ENCODE measurements at regions not wholly inside any gene's neighbourhood (a gene's known extent, or its start where the extent isn't known, plus 50 kb on each side); places are given as distances from the start of the nearest gene placed in this dataset.

GRCh38 chr2:180720829-180721228 is 259.6 kb upstream of the UBE2E3 start (continued):
- TF ChIP-seq FOXJ3 (CRISPR knock-in tag; IDR thresholded peaks at IDR 0.05) (no peak), RXRA (IDR thresholded peaks at IDR 0.05; ENCODE audit: borderline replicate concordance, low read depth) (no peak), USF2 (IDR thresholded peaks at IDR 0.05; ENCODE audit: borderline replicate concordance, low read depth, low read length) (no peak), RFX5 (IDR thresholded peaks at IDR 0.05; ENCODE audit: low read length) (no peak), SMC3 (IDR thresholded peaks at IDR 0.05; ENCODE audit: low read depth, low read length) (no peak)

GRCh38 chr2:180717588-180717987 is 262.8 kb upstream of the UBE2E3 start:
- 93% methylated on average over 3 of the region's 3 CpGs for WGBS (ENCODE audit: low lambda C conversion rate)
- H3K4me1 ChIP-seq (ENCODE audit: control insufficient read depth in 1 of 2, insufficient read depth in 2 of 2, low read depth in 1 of 2, low read length in 1 of 2), result peaks cover 2 to 3% of the 10 kb centered on the region in 2 experiments; a peak in 2 of 4 replicates
- POLR2A ChIA-PET, result no interaction called here
- H3K36me3 ChIP-seq (replicated peaks in 1 of 2; ENCODE audit: control insufficient read depth in 1 of 2, insufficient read depth in 2 of 2, low read length in 1 of 2), result no peaks in the 10 kb centered on the region
- no peaks in the 10 kb centered on the region for H3K9me2 ChIP-seq
- TF ChIP-seq SMC3 (IDR thresholded peaks at IDR 0.05; ENCODE audit: low read depth, low read length) (no peak), RAD21 (IDR thresholded peaks at IDR 0.05; ENCODE audit: low read length) (no peak), MEF2A (IDR thresholded peaks at IDR 0.05; ENCODE audit: borderline replicate concordance, low read depth) (no peak), RFX5 (IDR thresholded peaks at IDR 0.05; ENCODE audit: low read length) (no peak), ZBTB33 (IDR thresholded peaks at IDR 0.05; ENCODE audit: borderline replicate concordance, low read depth) (no peak), YY1 (IDR thresholded peaks at IDR 0.05; ENCODE audit: low read depth) (no peak), TAF1 (IDR thresholded peaks at IDR 0.05; ENCODE audit: borderline replicate concordance, low read depth, low read length) (no peak), PBX3 (IDR thresholded peaks at IDR 0.05) (no peak), JUND (IDR thresholded peaks at IDR 0.05) (no peak), ELF1 (IDR thresholded peaks at IDR 0.05) (no peak)
- no peak overlapping the region for H2AFZ ChIP-seq (ENCODE audit: low read depth)
- H3K9ac ChIP-seq, result no peak overlapping the region
- H3K4me2 ChIP-seq, result no peak overlapping the region
- CTCF ChIA-PET, result interaction anchor here (1.2 kb wide), 1 partner anchor 55 kb away, joined by 3 read pairs; no protein-coding TSS in a partner anchor
- H3K27me3 ChIP-seq (ENCODE audit: insufficient read depth), result no peaks in the 10 kb centered on the region
- no peaks in the 10 kb centered on the region for H3K79me2 ChIP-seq (ENCODE audit: insufficient read depth)
- H3K4me3 ChIP-seq (ENCODE audit: low read depth in 2 of 2, low read length in 1 of 2), result no peak overlapping the region
- H4K20me1 ChIP-seq (ENCODE audit: insufficient read depth), result no peaks in the 10 kb centered on the region
- peaks cover 2% of the 10 kb centered on the region for H3F3A ChIP-seq (replicated peaks; ENCODE audit: insufficient read depth)
- H3K9me3 ChIP-seq, result no peaks in the 10 kb centered on the region
- H3K27ac ChIP-seq (ENCODE audit: low read depth in 2 of 2, low read length in 1 of 2), result no peak overlapping the region
- no peak for DNase-seq

Measured in SK-N-SH (cell line).